ENCODE measurements at regions not wholly inside any gene's neighbourhood (a gene's known extent, or its start where the extent isn't known, plus 50 kb on each side); places are given as distances from the start of the nearest gene placed in this dataset.

DNA sequence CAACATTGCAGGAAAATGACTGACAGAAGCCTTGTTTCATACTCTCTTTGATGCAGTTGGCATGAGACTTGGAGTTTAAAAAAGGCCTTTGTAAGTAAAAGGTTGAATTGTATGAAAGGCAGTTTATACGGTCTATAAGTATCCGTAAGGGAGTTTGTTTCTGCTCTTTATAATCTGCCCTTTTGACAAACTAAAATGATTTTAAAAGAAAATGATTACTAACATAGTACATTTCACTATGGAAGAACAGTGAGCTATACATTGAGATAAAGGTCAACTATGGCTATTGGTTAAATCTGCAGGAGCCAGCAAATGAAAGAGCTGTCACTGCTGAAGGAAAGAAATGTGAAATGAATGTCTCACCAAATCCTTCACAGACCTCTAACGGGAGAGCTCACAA is 296.1 kb upstream of the SLITRK6 start:
- TF ChIP-seq ZNF274 (IDR thresholded peaks at IDR 0.05; ENCODE audit: low read depth, low read length) (no peak), YY1 (IDR thresholded peaks at IDR 0.05; ENCODE audit: insufficient read depth, insufficient read length) (no peak), SUZ12 (IDR thresholded peaks at IDR 0.05; ENCODE audit: extremely low read depth, insufficient read depth, insufficient read length) (no peak)

Measured in NT2/D1 (cell line).